NCI-H146 treated with DMSO at 0.1 percent for 48 hours (cell line): ENCODE measurements at regions not wholly inside any gene's neighbourhood (a gene's known extent, or its start where the extent isn't known, plus 50 kb on each side); places are given as distances from the start of the nearest gene placed in this dataset.

Experiments used
- DNase-seq: peaks from one replicate; lab custom pipeline; 2025; ENCODE audit not compliant: unreplicated experiment; lab: John Stamatoyannopoulos, UW

DNA sequence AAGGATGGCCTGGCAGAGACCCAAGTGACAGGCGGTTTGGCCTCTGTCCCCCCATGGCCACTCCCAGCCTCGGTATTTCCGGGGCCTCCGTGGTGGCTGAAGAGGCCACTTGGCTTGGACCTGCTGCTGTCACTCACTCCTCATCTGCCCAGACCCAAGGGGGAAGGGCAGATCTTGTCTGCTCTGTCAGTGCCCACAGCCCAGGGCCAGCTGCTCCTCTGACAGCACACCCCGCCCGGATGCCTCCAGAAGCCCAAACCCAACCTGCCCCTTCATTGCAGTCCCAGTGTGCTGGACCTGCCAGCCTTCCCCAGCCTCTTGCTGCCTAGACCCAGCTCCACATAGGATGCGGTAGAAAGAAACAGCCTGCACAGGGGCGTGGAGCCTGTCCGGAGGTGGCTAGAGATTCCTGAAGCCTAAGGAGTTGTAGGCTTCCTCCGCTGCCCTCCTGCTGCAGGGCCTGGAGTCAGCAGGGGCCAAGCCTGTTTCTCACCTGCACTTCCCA, 52.0 kb downstream of the MAGEF1 start:
- DNase-seq, result no peak

DNA sequence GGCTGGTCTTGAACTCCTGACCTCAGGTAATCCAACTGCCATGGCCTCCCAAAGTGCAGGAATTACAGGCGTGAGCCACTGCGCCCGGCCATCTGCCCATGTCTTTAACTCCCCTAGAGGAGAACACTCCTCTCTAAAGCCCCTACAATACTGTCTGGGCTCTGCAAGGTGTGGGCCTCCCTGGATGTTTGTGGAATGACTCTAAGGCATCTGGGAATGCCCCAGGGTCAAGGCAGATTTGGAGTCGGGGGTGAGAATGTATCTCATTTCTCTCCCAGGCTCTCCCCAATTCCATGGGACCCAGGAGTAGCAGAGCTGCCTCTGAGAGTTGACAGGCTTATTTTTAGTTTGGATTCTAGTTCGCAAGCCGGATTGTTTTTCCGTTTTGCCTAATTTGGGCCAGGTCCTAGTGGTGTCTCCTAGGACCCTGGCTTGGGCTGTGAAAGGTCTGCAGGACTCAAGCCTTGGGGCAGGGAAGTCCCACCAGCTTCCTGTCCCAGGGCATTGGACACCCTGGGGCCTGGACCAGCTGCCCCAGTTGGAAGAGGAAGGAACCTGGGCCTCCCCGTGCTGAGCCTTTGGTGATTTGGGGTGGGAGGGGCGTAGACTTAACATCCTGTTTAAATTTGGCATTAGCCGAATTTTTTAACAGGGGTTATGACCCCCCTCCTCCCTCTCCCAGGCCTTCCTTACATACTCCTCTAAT, 53.5 kb downstream of the MAGEF1 start:
- no peak for DNase-seq

- DNase-seq, result no peak
Observed at GRCh38 chr3:184656829-184657681, 54.8 kb downstream of the MAGEF1 start.

GRCh38 chr3:184656458-184656828, 55.4 kb downstream of the MAGEF1 start:
- no peak for DNase-seq

DNA sequence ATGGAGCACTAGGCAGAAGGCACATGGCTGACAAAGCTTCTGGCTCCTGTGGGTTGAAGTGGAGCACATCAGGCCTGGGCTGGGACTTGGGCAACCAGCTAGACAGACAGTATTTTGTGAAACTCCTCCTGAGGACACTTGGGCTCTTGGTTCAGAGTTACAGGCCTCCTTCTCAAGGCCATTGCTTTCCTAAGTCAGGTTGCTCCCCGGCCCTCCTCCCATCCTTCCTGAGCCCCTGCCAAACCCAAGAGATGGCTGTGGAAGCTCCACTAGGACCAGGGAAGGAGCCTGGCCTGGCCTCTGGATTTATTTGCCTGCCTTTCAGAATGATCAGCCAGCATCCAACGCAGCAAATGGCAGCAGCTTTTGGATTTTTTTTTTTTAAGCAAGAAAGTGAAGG, 56.3 kb downstream of the MAGEF1 start:
- no peak for DNase-seq

DNA sequence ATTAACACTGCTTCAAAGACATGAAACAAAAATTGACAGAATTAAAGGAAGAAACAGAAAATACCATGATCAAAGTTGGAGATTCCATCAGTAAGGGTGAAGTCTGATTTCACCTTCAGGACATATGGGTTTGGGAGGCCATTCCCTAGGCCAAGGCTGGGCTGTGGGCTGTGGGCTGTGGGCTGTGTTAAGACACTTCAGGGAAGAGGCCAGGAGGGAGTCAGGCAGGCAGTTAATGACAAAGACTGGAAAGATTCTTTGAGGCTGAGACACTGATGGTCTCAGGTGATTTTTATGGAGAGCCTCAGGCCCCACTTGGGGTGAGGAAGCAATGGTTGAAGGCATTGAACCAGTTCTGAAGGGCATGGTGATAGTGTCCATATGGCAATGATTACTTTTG, 57.5 kb downstream of the MAGEF1 start:
- DNase-seq, result no peak

- no peak for DNase-seq
Observed at GRCh38 chr3:184652465-184652864, 59.4 kb downstream of the MAGEF1 start.

GRCh38 chr3:184651904-184652303, 60.0 kb downstream of the MAGEF1 start:
- DNase-seq, result no peak

DNA sequence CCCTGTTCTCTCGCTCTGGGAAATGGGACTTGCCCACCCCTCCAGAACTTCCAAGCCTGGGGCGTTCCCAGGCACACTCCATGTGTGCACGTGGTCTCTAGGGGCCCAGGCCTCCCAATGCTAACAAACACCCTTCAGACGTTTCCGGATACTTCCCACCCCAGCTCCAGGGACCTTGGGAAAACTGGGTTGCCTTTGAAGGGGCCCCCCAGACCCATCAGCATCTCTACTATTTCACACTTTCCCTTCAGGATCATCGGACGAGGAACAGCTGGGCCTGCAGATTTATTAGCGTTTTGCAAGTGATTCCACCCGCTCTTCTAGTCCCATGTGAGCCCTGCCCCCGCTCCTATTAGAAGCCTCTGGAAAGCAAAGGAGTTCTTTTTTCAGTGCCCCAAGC, 63.2 kb downstream of the MAGEF1 start:
- no peak for DNase-seq

DNA sequence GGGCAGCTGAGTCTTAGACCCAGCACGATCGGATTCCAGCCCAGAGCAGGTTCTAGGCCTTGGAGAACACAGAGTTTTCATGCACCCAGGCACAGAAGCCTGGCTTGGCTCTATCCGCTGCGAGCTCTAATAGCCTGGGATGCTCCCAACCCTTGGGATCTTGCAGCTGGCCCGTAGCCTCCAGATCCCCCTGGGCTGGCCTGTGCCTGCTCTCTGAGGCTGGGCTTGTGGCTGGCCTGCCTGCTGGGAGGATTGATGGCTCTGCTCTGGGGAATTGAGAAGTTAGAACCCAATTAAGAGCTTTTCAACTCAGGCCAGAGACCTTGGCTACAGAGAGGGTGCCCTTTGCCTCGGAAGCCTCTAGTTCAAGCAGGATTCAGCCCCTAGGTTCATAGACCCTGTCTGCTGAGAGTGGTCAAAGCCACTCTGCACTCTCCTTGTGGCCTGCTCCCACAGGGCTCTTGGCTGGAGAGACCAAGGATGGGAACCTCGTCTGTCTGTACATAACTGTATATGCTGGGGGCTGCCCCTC, 64.4 kb downstream of the MAGEF1 start:
- no peak for DNase-seq

GRCh38 chr3:184645336-184645735, 66.5 kb downstream of the MAGEF1 start:
- DNase-seq, result peak; percentile 48

DNA sequence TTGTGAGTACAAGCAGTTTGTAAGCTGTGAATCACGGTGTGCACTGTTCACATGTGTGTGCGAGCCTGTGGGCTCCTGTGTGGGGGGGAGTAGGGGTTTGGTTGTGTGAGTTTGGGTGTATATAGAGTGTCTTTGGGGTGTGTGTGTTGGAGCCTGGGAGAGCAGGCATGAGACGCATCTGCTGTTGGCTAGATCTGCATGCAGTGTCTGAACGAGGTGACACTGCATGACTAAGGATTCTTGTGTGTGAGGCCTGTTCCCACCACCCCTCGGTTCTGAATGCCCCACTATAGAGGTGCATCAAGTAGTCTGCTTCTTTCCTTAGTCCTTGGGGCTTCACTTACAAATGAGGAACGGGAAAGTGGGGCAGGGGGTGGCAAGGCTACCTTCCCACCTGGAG, 68.4 kb downstream of the MAGEF1 start:
- no peak for DNase-seq

GRCh38 chr3:184642631-184643285, 69.1 kb downstream of the MAGEF1 start:
- DNase-seq, result no peak

GRCh38 chr3:184641430-184641829, 70.4 kb downstream of the MAGEF1 start:
- no peak for DNase-seq

GRCh38 chr3:184639351-184639750, 72.5 kb downstream of the MAGEF1 start:
- DNase-seq, result no peak

- DNase-seq, result no peak
Observed at GRCh38 chr3:184637705-184638104, 74.2 kb downstream of the MAGEF1 start.

- no peak for DNase-seq
Observed at GRCh38 chr3:184636741-184637316, 75.0 kb downstream of the MAGEF1 start.

DNA sequence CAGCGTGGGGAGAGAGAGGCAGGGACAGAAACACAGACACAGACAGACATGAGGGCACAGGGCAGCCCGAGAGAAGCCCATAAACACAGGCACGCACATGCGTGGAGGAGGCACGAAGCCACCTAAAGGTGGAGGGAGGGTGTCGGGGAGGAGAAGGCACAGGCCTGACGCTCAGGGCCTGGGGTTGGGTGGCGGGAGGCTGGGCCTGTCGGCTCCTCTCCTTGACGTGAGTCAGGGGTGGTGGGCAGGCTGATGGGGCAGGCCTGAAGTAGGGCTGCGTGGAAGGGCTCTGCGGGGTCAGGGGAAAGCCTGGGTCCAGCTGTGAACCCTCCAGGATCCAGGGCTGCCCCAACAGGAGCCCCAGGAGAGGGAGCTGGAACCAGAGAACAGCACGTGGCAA, 74.2 kb downstream of the EPHB3 start:
- no peak for DNase-seq

DNA sequence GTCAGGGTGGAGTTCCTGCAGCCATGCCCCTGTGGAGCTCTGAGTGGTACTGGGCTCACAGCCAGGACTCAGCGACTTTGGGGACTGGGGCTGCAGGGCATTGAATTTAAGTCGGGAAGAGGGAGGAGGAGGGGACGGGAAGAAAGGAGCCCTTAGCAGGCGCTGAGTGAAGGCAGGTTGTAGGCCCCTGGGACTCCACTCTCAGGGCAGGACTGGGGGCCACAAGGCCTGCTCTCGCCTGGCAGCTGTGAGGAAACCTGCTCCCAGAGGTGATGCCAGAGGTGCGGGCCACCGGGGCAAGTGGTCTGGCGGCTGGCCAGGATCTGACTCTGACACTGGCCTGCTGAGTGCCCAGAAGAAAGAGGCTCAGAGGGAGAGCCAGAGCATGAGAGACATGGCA, 73.5 kb downstream of the EPHB3 start:
- no peak for DNase-seq

- no peak for DNase-seq
Observed at GRCh38 chr3:184633237-184633579, 71.6 kb downstream of the EPHB3 start.

DNA sequence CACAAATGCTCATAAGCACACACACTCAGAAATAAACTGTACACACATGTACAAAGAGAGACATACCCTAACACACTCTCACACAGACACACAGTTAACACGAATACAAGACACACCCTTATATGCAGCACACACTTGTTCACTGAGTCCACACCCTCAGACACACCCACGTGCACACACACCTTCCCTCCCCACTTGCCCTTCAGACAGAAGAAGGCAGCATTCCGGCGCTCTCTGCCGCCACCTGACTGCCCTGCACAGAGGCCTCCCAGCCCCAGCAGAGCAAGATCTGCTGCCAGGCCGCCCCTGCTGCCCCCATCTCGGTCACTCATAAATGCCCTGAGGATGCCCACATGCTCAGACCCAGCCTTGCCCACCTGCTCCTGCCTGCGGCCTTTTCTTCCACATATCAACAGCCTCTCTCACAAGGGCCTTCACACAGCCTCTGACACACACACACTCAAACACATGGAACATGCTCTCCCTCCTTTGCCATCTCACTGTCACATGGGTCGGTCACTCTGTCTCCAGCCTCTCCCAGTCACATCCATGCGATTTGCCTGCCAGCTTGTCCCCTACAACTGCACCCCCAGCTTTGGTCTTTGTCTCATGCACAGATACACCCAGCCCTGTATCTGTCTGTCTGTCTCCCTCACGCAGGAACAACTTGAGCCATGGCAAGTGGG, 71.1 kb downstream of the EPHB3 start:
- no peak for DNase-seq
